Activated CD4-positive, alpha-beta T cell treated with anti-CD3 and anti-CD28 coated beads, Interleukin-2, amount 50 U/mL, for 24 hours (primary cell): ENCODE measurements at regions not wholly inside any gene's neighbourhood (a gene's known extent, or its start where the extent isn't known, plus 50 kb on each side); places are given as distances from the start of the nearest gene placed in this dataset.
"Not testable (repeated sequence)": the region's sequence is repeated elsewhere in the genome, so short reads cannot be mapped to it uniquely, and the experiment has no call there.

ENCODE experiments used
- DNase-seq, 2 donors: peaks; one replicate each; pipeline ENCODE4 v3.0.0-alpha.2; 2020; ENCODE audit warnings: low read depth in 1 of 2, low spot score in 1 of 2

GRCh38 chr11:94235772-94236171 is 68.6 kb upstream of the IZUMO1R start:
- DNase-seq, result not testable (repeated sequence)

DNA sequence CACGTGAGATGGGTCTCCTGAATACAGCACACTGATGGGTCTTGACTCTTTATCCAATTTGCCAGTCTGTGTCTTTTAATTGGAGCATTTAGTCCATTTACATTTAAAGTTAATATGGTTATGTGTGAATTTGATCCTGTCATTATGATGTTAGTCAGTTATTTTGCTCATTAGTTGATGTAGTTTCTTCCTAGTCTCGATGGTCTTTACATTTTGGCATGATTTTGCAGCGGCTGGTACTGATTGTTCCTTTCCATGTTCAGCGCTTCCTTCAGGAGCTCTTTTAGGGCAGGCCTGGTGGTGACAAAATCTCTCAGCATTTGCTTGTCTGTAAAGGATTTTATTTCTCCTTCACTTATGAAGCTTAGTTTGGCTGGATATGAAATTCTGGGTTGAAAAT is 68.0 kb upstream of the IZUMO1R start:
- peak in 1 of 2 donors; percentile 2 for DNase-seq

DNA sequence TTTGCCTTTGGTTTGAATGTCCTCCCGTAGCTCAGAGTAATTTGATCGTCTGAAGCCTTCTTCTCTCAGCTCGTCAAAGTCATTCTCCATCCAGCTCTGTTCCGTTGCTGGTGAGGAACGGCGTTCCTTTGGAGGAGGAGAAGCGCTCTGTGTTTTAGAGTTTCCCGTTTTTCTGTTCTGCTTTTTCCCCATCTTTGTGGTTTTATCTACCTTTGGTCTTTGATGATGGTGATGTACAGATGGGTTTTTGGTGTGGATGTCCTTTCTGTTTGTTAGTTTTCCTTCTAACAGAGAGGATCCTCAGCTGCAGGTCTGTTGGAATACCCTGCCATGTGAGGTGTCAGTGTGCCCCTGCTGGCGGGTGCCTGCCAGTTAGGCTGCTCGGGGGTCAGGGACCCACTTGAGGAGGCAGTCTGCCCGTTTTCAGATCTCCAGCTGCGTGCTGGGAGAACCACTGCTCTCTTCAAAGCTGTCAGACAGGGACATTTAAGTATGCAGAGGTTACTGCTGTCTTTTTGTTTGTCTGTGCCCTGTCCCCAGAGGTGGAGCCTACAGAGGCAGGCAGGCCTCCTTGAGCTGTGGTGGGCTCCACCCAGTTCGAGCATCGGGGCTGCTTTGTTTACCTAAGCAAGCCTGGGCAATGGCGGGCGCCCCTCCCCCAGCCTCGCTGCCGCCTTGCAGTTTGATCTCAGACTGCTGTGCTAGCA is 66.8 kb upstream of the IZUMO1R start:
- DNase-seq, result peak in 1 of 2 donors; percentile 15

GRCh38 chr11:94238154-94238735 is 66.1 kb upstream of the IZUMO1R start:
- peak in 1 of 2 donors; percentile 19 for DNase-seq

GRCh38 chr11:94238774-94239173 is 65.6 kb upstream of the IZUMO1R start:
- peak in 1 of 2 donors; percentile 3 for DNase-seq

GRCh38 chr11:94241896-94242295 is 62.5 kb upstream of the IZUMO1R start:
- no peak for DNase-seq

- DNase-seq, result no peak
Measured at GRCh38 chr11:94243571-94244515, 60.5 kb upstream of the IZUMO1R start.

DNA sequence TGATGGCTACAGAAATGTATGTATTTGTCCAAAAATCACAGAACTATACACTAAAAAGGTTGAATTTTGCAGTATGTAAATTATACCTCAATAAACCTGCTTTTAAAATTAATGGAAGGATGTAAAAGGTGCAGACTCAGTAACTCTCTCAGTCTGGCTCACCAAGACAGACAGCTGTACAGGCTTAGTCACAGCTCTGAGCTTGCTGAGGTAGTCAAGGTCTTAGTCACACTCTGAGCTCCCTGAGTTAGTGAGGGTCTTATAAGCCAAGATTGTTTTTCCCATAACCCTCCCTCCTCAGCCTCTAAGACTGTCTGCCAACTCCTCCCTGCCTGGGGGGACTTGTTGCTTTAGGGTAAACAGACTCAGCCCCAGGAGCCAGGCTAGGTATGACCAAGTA is 59.3 kb upstream of the IZUMO1R start:
- no peak for DNase-seq

DNA sequence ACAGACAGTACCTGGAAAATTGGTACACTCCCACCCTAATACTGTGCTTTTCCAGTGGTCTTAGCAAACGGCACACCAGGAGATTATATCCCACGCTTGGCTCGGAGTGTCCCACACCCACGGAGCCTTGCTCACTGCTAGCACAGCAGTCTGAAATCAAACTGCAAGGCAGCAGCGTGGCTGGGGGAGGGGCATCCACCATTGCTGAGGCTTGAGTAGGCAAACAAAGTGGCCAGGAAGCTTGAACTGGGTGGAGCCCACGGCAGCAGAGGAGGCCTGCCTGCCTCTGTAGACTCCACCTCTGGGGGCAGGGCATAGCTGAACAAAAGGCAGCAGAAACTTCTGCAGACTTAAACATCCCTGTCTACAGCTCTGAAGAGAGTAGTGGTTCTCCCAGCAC is 56.1 kb upstream of the IZUMO1R start:
- DNase-seq, result not testable (repeated sequence)

DNA sequence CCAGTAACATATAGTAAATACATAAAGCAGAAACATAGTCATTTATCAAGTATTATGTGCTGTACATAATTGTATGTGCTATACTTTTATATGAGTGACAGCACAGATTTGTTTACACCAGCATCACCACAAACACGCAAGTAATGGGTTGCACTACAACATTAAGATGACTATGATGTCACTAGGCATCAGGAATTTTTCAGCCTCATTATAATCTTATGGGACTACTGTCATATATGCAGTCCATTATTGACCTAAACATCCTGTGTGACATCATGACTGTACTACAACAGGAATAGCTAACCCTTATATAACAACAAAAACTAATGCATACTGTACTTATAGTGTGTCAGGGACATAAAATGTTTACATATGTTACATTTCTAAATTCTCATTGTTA is 50.2 kb upstream of the IZUMO1R start:
- DNase-seq, result no peak
